GM12892 (cell line): ENCODE measurements at regions not wholly inside any gene's neighbourhood (a gene's known extent, or its start where the extent isn't known, plus 50 kb on each side); places are given as distances from the start of the nearest gene placed in this dataset.

Experiments
- POLR2A ChIP-seq: IDR thresholded peaks from 2 replicates; pipeline ENCODE4 v1.6.1; 2011; ENCODE audit warnings: low read depth, low read length, control low read depth
- TAF1 ChIP-seq: IDR thresholded peaks from 2 replicates; pipeline ENCODE4 v1.6.1; 2011; ENCODE audit warnings: low read depth, mild to moderate bottlenecking, control low read depth, low read length, borderline replicate concordance

GRCh38 chr20:17068084-17068711 is 158.6 kb upstream of the PCSK2 start:
- TF ChIP-seq POLR2A = no peak
- TF ChIP-seq TAF1 = no peak
